Brain microvascular endothelial cell (primary cell): ENCODE measurements at regions not wholly inside any gene's neighbourhood (a gene's known extent, or its start where the extent isn't known, plus 50 kb on each side); places are given as distances from the start of the nearest gene placed in this dataset.
A peak's percentile ranks its signal among the peaks of the same experiment; 100 is the strongest.
"Not testable (repeated sequence)": the region's sequence is repeated elsewhere in the genome, so short reads cannot be mapped to it uniquely, and the experiment has no call there.

Experiments used
- DNase-seq: peaks from one replicate; pipeline ENCODE4 v3.0.0-alpha.2; 2020
- H3K27ac ChIP-seq: fragments of 250-450 bp; sonication (Bioruptor Pico); 2 replicates; pipeline ENCODE4 v1.5.1; 2020; ENCODE audit warnings: mild to moderate bottlenecking, moderate library complexity
- H3K27me3 ChIP-seq: fragments of 250-450 bp; sonication (Bioruptor Pico); replicated peaks from 2 replicates; pipeline ENCODE4 v1.5.1; 2020; ENCODE audit warnings: mild to moderate bottlenecking
- H3K36me3 ChIP-seq: fragments of 250-450 bp; sonication (Bioruptor Pico); replicated peaks from 2 replicates; pipeline ENCODE4 v1.5.1; 2020; ENCODE audit warnings: mild to moderate bottlenecking
- H3K4me3 ChIP-seq: 2 replicates; pipeline ENCODE4 v1.5.1; 2011; ENCODE audit warnings: low read depth, mild to moderate bottlenecking, control low read depth, low read length, moderate library complexity
- in situ Hi-C: cut with HindIII; loops from 2 replicates; pipeline ENCODE4 v1.10.0; 2017; ENCODE audit warnings: low sequenced_read_pairs, low pct_ligation_motif_present
- TF ChIP-seq, protein P1 (sequence below): IDR thresholded peaks from 2 replicates; pipeline ENCODE4 v1.5.1; 2011; ENCODE audit warnings: low read depth, mild to moderate bottlenecking, moderate library complexity, low read length, control low read depth, inconsistent platforms; ENCODE audit errors: missing control alignments

DNA sequence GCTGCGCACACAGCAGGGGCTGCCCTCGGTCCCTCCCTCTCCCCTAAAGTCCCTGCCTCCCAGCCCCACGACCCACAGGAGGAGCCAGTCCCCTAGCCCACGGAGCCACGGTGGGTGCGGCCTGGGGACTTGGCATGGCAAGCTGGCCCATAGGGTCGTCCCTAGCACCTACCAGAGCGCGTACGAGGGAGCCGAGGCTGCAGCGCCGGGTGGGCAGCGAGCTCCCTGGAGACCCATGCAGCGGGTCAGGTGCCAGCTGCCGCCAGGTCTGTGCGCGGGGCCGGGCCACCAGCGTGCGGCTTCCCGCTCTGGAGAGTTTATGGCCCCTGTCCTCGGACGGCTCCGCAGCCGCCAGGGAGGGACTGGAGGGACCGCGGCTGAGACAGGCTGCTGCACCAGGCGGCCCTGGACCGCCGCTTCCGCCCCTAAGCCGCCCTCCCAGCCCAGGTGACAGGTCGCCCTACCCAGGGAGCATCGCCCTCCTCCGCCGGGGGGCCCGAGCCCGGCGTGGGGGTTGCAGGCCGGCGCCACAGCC lies 273.6 kb downstream of the CCDC74A start:
- no peaks in the 10 kb centered on the region for H3K36me3 ChIP-seq
- TF ChIP-seq, protein P1, sequence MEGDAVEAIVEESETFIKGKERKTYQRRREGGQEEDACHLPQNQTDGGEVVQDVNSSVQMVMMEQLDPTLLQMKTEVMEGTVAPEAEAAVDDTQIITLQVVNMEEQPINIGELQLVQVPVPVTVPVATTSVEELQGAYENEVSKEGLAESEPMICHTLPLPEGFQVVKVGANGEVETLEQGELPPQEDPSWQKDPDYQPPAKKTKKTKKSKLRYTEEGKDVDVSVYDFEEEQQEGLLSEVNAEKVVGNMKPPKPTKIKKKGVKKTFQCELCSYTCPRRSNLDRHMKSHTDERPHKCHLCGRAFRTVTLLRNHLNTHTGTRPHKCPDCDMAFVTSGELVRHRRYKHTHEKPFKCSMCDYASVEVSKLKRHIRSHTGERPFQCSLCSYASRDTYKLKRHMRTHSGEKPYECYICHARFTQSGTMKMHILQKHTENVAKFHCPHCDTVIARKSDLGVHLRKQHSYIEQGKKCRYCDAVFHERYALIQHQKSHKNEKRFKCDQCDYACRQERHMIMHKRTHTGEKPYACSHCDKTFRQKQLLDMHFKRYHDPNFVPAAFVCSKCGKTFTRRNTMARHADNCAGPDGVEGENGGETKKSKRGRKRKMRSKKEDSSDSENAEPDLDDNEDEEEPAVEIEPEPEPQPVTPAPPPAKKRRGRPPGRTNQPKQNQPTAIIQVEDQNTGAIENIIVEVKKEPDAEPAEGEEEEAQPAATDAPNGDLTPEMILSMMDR = no peak
- H3K27me3 ChIP-seq = no peaks in the 10 kb centered on the region
- in situ Hi-C loops = no loop called here
- no peak overlapping the region for H3K27ac ChIP-seq
- DNase-seq = no peak
- no peak overlapping the region for H3K4me3 ChIP-seq

DNA sequence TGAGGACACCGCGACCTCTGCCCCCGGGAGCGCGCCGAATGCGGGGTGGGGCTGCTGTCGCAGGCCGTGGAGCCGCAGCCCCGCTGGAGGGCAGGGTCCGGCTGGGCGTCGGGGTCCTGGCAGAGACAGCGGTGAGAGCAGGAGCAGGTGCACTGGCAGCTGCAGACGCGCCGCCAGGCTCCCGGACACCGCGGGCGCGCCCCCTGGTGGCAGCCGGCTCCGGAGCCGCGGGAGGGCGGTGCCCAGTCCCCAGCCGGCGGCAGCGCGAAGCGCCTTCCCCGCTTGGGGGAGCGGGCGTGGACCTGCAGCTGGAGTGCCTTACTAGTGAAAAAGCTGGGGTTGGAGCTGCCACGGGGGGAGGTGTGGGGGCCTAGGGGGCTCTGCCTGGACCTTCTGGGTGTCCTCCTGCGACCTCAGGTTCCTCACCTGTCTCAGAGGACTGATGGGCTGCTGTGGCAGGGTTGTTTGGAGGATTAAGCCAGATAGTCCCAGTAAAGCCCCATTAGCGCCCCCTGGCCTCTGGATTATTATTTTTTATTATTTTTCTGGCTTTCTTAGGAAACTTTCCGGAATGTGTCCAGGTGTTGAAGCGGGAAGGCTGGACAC lies 274.2 kb downstream of the CCDC74A start:
- in situ Hi-C loops, H3K36me3 ChIP-seq, H3K27me3 ChIP-seq, H3K27ac ChIP-seq: not testable (repeated sequence)
- TF ChIP-seq, protein P1 = peak; percentile 45
- DNase-seq = peak; percentile 39
- H3K4me3 ChIP-seq = peak overlapping the region; percentile 56

DNA sequence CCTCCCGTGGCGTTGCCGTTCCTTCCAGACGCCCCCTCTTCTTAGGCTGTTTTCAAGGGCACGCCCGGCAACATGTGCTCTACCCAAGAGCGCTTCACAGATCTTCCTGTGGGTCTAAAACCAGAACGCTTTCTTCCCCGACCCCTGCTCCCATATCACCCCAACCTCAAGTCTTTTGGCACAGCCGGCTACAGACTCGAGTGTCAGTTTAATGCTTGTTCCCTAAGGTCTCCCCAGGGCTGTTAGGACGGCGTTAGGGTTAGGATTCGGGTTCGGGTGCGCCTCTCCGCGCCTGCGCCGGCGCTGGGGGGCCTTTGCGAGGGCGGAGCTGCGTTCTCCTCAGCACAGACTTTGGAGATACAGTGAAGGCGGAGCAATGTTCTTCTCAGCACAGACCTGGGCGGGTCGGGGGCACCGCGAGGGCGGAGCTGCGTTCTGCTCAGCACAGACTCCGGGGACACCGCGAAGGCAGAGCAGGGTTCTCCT lies 274.7 kb downstream of the CCDC74A start:
- peak; percentile 32 for DNase-seq

DNA sequence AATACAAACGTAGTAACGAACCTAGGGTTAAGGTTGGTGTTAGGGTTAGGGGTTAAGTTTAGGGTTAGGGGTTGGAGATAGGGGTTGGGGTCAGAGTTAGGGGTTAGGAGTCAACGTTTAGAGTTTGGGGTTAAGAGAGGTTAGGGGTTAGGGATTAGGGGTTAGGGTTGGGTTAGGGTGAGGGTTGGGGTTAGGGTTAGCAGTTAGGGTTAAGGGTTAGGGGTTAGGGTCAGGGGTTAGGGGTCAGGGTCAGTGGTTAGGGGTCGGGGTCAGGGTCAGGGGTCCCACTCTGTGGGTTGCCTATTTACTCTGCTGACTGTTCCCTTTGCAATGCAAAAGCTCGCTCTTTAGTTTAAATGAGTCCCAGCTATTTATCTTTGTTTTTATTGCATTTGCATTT lies 275.5 kb downstream of the CCDC74A start:
- in situ Hi-C loops, DNase-seq: not testable (repeated sequence)

More for the DNA sequence above, 274.7 kb downstream of the CCDC74A start:
- in situ Hi-C loops, H3K27me3 ChIP-seq, H3K27ac ChIP-seq, H3K36me3 ChIP-seq: not testable (repeated sequence)
- H3K4me3 ChIP-seq = peak overlapping the region; percentile 56

DNA sequence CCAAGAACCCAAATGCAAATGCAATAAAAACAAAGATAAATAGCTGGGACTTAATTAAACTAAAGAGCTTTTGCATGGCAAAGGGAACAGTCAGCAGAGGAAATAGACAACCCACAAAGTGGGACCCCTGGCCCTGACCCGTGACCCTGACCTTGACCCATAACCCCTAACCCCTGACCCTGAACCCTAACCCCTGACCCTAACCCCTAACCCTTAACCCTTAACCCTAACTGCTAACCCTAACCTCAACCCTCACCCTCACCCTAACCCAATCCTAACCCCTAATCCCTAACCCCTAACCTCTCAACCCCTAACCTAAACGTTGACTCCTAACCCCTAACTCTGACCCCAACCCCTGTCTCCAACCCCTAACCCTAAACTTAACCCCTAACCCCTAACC lies 284.9 kb downstream of the CCDC74A start:
- H3K27me3 ChIP-seq, H3K27ac ChIP-seq, H3K4me3 ChIP-seq, DNase-seq, H3K36me3 ChIP-seq, in situ Hi-C loops: not testable (repeated sequence)

More for the DNA sequence above, 275.5 kb downstream of the CCDC74A start:
- not testable (repeated sequence) for H3K27me3 ChIP-seq, H3K4me3 ChIP-seq, H3K27ac ChIP-seq, H3K36me3 ChIP-seq

DNA sequence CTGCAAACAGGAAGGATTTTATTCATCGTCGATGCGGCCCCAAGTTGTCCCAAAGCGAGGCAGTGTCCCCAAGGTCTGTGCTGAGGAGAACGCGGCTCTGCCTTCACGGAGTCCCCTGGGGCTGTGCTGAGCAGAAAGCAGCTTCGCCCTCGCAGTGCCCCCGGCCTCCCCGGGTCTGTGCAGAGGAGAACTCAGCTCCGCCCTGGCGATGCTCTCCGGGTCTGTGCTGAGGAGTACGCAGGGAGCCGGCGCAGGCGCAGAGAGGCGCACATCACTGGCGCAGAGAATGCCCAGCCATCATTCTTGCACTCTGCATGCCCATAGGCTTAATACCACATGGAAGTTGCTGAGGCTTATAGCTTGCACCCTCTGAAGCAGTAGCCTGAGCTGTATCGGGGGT lies 285.7 kb downstream of the CCDC74A start:
- H3K36me3 ChIP-seq, DNase-seq, H3K4me3 ChIP-seq, in situ Hi-C loops, H3K27ac ChIP-seq, H3K27me3 ChIP-seq: not testable (repeated sequence)

DNA sequence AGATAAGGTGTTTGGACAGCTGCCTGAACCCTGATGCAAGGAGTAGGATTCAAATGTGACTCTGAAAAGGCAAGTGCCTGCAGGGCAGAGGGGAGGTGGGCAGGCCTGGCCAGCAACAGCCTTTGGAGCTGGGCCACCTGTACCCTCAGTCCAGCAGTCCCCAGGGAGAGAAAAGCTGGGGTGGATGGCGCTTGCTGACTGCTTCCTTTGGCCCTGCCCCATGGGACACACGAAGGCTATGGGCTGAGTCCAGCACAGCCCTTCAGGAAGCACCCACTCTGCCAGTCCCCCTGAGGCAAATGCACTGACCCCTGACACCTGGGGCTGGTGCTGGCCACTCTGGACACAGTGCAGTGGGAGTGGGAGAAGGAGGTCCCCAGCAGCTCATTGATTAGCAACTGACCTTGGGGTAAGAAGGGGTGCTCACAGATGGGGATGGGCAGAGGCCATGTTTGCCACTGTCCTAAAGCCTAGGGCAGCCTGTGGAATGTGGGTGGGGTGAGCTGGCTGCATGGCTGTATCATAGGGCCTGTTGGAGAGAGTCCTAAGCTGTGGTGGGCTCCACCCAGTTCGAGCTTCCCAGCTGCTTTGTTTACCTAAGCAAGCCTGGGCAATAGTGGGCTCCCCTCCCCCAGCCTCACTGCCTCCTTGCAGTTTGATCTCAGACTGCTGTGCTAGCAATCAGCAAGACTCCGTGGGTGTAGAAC lies 290.7 kb downstream of the CCDC74A start:
- H3K27ac ChIP-seq, H3K4me3 ChIP-seq, DNase-seq, in situ Hi-C loops, H3K36me3 ChIP-seq, H3K27me3 ChIP-seq: not testable (repeated sequence)

DNA sequence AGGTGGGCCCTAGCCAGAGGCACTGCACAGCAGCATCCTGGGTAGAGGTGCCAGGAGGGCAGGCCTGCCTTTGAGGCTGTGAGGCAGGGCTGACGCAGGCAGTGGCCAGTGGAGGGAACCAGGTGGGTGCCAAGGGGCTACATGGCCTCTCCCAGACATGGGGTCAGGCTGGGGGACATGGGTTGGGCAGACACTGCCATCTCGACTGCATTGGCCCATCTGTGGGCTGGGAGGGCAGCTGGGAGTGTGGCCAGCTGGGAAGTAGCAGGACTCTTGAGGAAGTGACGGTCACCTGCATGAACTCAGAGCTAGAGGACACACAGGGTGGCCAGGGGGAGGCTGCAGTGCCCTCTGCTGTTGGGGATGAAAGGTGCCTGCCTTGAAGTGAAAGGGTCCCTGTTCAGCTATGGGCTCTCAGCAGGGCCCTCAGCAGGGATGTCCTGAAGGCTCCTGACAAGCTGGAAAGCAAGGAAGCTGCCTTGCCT lies 294.6 kb downstream of the CCDC74A start:
- DNase-seq, H3K4me3 ChIP-seq, in situ Hi-C loops, H3K36me3 ChIP-seq, H3K27ac ChIP-seq, H3K27me3 ChIP-seq: not testable (repeated sequence)

DNA sequence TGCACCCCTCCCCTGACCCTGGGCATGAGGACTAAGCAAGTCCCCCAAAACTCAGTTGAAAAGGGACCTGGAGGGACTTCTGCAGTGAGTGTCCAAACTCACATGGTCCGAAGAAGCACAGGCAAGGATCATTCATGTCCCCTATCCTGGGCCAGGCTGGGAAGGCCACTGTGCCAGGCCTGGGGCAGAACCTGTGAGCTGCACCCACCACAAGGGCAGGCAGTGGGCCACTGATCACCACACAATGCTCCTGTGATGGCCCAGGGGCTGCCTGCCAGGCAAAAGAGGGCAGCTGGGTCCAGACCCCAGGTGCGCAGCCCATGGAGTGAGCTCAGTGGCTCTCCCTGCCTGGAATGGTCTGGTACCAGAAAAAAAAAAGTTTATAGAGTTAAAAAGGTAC lies 295.4 kb downstream of the CCDC74A start:
- H3K36me3 ChIP-seq, H3K4me3 ChIP-seq, DNase-seq, H3K27me3 ChIP-seq, H3K27ac ChIP-seq, in situ Hi-C loops: not testable (repeated sequence)

DNA sequence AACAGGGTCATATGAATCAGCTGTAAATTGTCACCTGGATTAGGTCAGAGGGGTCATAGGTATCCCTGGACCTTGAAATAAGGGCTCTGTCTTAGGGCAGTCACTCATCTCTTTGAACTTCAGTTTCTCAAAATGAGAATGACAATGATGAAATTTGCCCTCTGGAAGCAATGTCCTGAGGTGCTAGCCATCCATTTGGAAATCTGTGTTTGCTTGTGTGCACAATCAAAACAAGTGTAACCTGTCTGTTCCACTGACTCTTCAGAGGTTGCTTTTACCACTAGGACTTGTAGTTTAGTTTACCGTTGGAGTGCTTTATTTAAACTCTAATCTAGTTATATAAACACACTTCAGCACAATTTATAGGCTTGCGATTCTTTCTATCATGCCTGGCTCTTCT lies 297.3 kb downstream of the CCDC74A start:
- H3K4me3 ChIP-seq, in situ Hi-C loops, DNase-seq, H3K27ac ChIP-seq, H3K36me3 ChIP-seq, H3K27me3 ChIP-seq: not testable (repeated sequence)
